Muscle layer of colon (tissue), 2 donors: ENCODE measurements at regions not wholly inside any gene's neighbourhood (a gene's known extent, or its start where the extent isn't known, plus 50 kb on each side); places are given as distances from the start of the nearest gene placed in this dataset.
"Not testable (repeated sequence)": the region's sequence is repeated elsewhere in the genome, so short reads cannot be mapped to it uniquely, and the experiment has no call there.

Experiments used
- H3K27ac ChIP-seq: one replicate; pipeline ENCODE4 v1.7.0; 2013; ENCODE audit warnings: low read depth, mild to moderate bottlenecking, low read length, moderate library complexity
- H3K27me3 ChIP-seq, 2 donors: one replicate each; pipeline ENCODE4 v1.7.0; 2013; ENCODE audit warnings: low read length in 2 of 2, mild to moderate bottlenecking in 2 of 2; ENCODE audit not compliant: insufficient read depth in 2 of 2, control insufficient read depth in 1 of 2
- H3K36me3 ChIP-seq: one replicate; pipeline ENCODE4 v1.7.0; 2013; ENCODE audit warnings: mild to moderate bottlenecking, low read length; ENCODE audit not compliant: insufficient read depth
- H3K4me1 ChIP-seq: one replicate; pipeline ENCODE4 v1.7.0; 2013; ENCODE audit warnings: mild to moderate bottlenecking, low read length; ENCODE audit not compliant: insufficient read depth
- H3K4me3 ChIP-seq, 2 donors: one replicate each; pipeline ENCODE4 v1.7.0; 2013; ENCODE audit warnings: low read length in 2 of 2, low read depth in 1 of 2, mild to moderate bottlenecking in 1 of 2, moderate library complexity in 1 of 2
- H3K9ac ChIP-seq: one replicate; pipeline ENCODE4 v1.7.0; 2013; ENCODE audit warnings: low read length
- H3K9me3 ChIP-seq: one replicate; pipeline ENCODE4 v1.7.0; 2013; ENCODE audit warnings: mild to moderate bottlenecking, low read length
- donor health status: abdominal sarcoma.
- donor health status: Adenocarcinoma of cecum.

GRCh38 chr6:86872810-86873209 is 64.5 kb upstream of the HTR1E start:
- not testable (repeated sequence) for H3K4me3 ChIP-seq, H3K9ac ChIP-seq, H3K9me3 ChIP-seq, H3K36me3 ChIP-seq, H3K27ac ChIP-seq, H3K4me1 ChIP-seq, H3K27me3 ChIP-seq

GRCh38 chr6:86871681-86872080 is 65.6 kb upstream of the HTR1E start:
- H3K36me3 ChIP-seq = no peaks in the 10 kb centered on the region
- H3K4me3 ChIP-seq = no peak overlapping the region
- H3K27ac ChIP-seq = no peak overlapping the region
- no peak overlapping the region for H3K9ac ChIP-seq
- no peaks in the 10 kb centered on the region for H3K9me3 ChIP-seq
- H3K4me1 ChIP-seq = no peaks in the 10 kb centered on the region
- H3K27me3 ChIP-seq = no peaks in the 10 kb centered on the region

DNA sequence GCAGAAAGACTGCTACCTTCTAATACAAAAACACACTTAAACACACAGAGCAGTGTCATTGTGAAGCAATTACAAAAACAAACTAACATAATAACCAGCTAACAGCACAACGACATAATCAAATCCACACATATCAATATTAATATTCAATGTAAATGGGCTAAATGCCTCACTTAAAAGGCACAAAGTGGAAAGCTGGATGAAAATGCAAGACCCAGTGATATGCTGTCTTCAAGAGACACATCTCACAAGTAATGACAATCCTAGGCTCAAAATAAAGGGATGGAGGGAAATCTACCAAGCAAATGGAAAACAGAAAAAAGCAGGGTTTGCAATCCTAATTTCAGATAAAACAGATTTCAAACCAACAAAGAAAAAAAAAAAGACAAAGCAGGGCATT is 67.8 kb upstream of the HTR1E start:
- Histone ChIP-seq H3K4me3 (no peak overlapping the region), H3K27ac (no peak overlapping the region), H3K27me3 (no peaks in the 10 kb centered on the region), H3K9me3 (no peaks in the 10 kb centered on the region), H3K36me3 (no peaks in the 10 kb centered on the region), H3K4me1 (no peaks in the 10 kb centered on the region), H3K9ac (no peak overlapping the region)

DNA sequence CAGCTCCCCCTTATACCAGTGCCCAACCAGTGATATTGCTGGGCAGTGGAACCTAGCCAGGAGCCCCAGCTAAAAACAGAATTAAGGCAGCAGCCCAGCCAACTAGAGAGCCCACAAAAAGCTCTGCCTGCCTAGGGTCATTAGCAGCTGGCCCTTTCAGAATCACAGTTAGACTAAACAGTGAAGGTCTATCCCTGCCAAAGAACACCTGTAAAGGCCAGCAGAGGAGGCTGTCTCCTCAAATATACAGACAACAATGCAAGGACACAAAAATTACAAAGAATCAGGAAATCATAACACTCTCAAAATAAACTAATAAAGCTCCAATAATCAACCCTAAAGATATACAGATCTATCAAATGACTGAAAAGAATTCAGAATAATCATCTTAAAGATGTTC is 77.8 kb upstream of the HTR1E start:
- Histone ChIP-seq H3K27me3 (no peaks in the 10 kb centered on the region), H3K4me1 (no peaks in the 10 kb centered on the region), H3K4me3 (no peak overlapping the region), H3K36me3 (no peaks in the 10 kb centered on the region), H3K9ac (no peak overlapping the region), H3K27ac (no peak overlapping the region), H3K9me3 (no peaks in the 10 kb centered on the region)

DNA sequence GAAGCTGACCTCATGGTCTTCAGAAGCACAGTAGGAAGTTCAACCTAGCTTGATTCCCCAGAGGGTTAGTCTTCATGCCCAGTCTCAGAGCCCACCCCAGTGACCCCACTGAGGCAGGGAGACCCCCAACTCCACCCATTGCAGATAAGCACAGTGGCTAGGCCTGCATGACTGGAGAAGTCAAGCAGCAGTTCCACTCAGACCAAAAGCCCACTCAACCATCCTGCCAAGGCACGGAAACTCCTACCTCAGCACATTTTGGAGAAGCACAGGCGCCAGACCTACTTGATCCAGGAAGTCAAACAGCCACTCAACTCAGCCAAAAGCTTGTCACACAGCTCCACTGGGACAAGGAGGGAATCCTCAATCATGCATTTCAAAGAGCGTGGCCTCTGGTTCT is 78.4 kb upstream of the HTR1E start:
- H3K4me3 ChIP-seq = no peak overlapping the region
- no peaks in the 10 kb centered on the region for H3K36me3 ChIP-seq
- H3K4me1 ChIP-seq = no peaks in the 10 kb centered on the region
- H3K9ac ChIP-seq = no peak overlapping the region
- H3K27ac ChIP-seq = no peak overlapping the region
- no peaks in the 10 kb centered on the region for H3K9me3 ChIP-seq
- no peaks in the 10 kb centered on the region for H3K27me3 ChIP-seq

DNA sequence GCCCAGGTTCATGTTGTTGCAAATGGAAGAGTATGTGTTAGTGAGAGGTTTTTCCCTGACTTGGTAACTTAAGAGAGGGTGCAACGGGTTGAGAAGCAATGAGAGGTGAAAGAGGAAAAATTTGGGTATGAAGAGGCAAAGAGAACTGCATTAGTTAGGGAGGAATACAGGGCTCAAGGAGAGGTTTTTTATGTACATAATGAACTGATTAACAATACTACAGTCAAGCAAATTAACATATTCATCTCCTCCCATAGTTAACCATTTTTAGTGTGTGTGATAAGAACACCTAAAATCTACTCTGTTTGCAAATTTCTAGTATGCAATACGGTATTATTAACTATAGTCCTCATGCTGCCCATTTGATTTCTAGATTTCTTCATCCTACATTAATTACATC is 79.5 kb upstream of the HTR1E start:
- Histone ChIP-seq H3K27me3 (no peaks in the 10 kb centered on the region), H3K27ac (no peak overlapping the region)

GRCh38 chr6:86856937-86857563 is 80.3 kb upstream of the HTR1E start:
- H3K27me3 ChIP-seq = no peaks in the 10 kb centered on the region
- H3K4me1 ChIP-seq = no peaks in the 10 kb centered on the region
- H3K27ac ChIP-seq = no peak overlapping the region
- H3K36me3 ChIP-seq = no peaks in the 10 kb centered on the region
- no peak overlapping the region for H3K4me3 ChIP-seq
- no peak overlapping the region for H3K9ac ChIP-seq
- no peaks in the 10 kb centered on the region for H3K9me3 ChIP-seq

More for the DNA sequence above, 79.5 kb upstream of the HTR1E start:
- no peak overlapping the region for H3K4me3 ChIP-seq
- no peaks in the 10 kb centered on the region for H3K36me3 ChIP-seq
- no peaks in the 10 kb centered on the region for H3K4me1 ChIP-seq
- H3K9me3 ChIP-seq = no peaks in the 10 kb centered on the region
- H3K9ac ChIP-seq = no peak overlapping the region

GRCh38 chr6:86856379-86856778 is 80.9 kb upstream of the HTR1E start:
- Histone ChIP-seq H3K36me3 (no peaks in the 10 kb centered on the region), H3K9ac (no peak overlapping the region), H3K4me3 (no peak overlapping the region), H3K27me3 (no peaks in the 10 kb centered on the region), H3K27ac (no peak overlapping the region), H3K9me3 (no peaks in the 10 kb centered on the region), H3K4me1 (no peaks in the 10 kb centered on the region)

GRCh38 chr6:86848986-86849385 is 88.3 kb upstream of the HTR1E start:
- H3K27ac ChIP-seq = no peak overlapping the region
- no peak overlapping the region for H3K4me3 ChIP-seq
- H3K36me3 ChIP-seq = no peaks in the 10 kb centered on the region
- H3K4me1 ChIP-seq = no peaks in the 10 kb centered on the region
- no peaks in the 10 kb centered on the region for H3K9me3 ChIP-seq
- no peaks in the 10 kb centered on the region for H3K27me3 ChIP-seq
- no peak overlapping the region for H3K9ac ChIP-seq

GRCh38 chr6:86832686-86833085 is 104.6 kb upstream of the HTR1E start:
- H3K9me3 ChIP-seq = no peaks in the 10 kb centered on the region
- H3K36me3 ChIP-seq = no peaks in the 10 kb centered on the region
- H3K27me3 ChIP-seq = no peaks in the 10 kb centered on the region
- H3K27ac ChIP-seq = no peak overlapping the region
- H3K9ac ChIP-seq = no peak overlapping the region
- no peak overlapping the region for H3K4me3 ChIP-seq
- H3K4me1 ChIP-seq = no peaks in the 10 kb centered on the region

DNA sequence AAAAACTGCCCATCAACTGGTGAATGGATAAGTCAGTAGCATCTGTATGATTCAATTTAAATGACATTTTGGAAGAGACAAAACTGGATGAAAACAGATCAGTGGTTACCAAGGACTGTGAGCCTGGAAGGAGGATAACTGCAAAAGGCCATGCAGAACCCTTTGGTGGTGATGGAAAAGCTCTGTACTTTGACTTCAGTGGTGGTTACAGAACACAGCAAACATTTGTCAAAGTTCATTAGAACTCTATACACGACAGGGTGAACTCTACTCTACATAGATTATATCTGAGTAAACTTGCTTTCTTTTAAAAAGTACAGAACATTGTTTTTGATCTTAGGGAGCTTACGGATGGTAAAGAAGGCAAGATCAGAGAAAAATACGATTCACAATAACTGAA is 111.9 kb upstream of the HTR1E start:
- H3K27ac ChIP-seq = no peak overlapping the region
- no peaks in the 10 kb centered on the region for H3K9me3 ChIP-seq
- no peaks in the 10 kb centered on the region for H3K27me3 ChIP-seq
- H3K36me3 ChIP-seq = no peaks in the 10 kb centered on the region
- H3K9ac ChIP-seq = no peak overlapping the region
- H3K4me3 ChIP-seq = no peak overlapping the region
- no peaks in the 10 kb centered on the region for H3K4me1 ChIP-seq

DNA sequence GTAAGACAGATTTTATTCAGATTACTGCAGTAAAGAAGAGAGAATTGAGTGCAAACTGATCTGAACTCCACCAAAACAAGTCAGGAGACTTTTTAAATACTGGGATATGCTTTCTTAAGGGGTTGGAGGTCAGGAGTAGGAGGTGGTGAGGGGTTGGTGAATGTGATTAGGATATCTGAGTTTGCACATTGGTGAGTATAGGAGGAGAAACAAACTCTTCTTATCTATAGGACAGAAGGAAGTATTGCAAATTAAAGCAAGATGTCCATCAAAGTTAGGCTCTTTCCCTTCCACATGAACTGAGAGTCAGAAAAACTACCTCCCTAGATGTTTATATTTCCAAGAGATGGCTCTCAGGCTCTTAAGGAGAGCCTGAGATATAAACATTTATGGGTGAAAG is 114.6 kb upstream of the HTR1E start:
- Histone ChIP-seq H3K4me1 (no peaks in the 10 kb centered on the region), H3K9ac (no peak overlapping the region), H3K27me3 (no peaks in the 10 kb centered on the region), H3K9me3 (no peaks in the 10 kb centered on the region), H3K36me3 (no peaks in the 10 kb centered on the region), H3K4me3 (no peak overlapping the region), H3K27ac (no peak overlapping the region)
